Epithelial cell of esophagus (primary cell): ENCODE measurements at regions not wholly inside any gene's neighbourhood (a gene's known extent, or its start where the extent isn't known, plus 50 kb on each side); places are given as distances from the start of the nearest gene placed in this dataset.

Source experiments
- DNase-seq: peaks from one replicate; pipeline ENCODE4 v3.0.0; 2010; ENCODE audit warnings: low read depth
- H3K4me3 ChIP-seq: 2 replicates; pipeline ENCODE4 v1.5.1; 2011; ENCODE audit warnings: mild to moderate bottlenecking, low read length, control low read depth
- CTCF ChIP-seq: IDR thresholded peaks from 2 replicates; pipeline ENCODE4 v1.5.1; 2011; ENCODE audit warnings: low read depth, mild to moderate bottlenecking, low read length, control low read depth, inconsistent platforms; ENCODE audit not compliant: insufficient read depth; ENCODE audit errors: missing control alignments

GRCh38 chr19:30676990-30677679 is 305.0 kb downstream of the ZNF536 start:
- TF ChIP-seq CTCF: no peak
- no peak for DNase-seq
- H3K4me3 ChIP-seq: no peak overlapping the region

- no peak overlapping the region for H3K4me3 ChIP-seq
- TF ChIP-seq CTCF: no peak
- no peak for DNase-seq
Measured at GRCh38 chr19:30675086-30675485, 302.9 kb downstream of the ZNF536 start.

GRCh38 chr19:30674656-30675055 is 302.5 kb downstream of the ZNF536 start:
- no peak overlapping the region for H3K4me3 ChIP-seq
- no peak for TF ChIP-seq CTCF

GRCh38 chr19:30673336-30673735 is 301.2 kb downstream of the ZNF536 start:
- no peak overlapping the region for H3K4me3 ChIP-seq
- TF ChIP-seq CTCF: no peak
- no peak for DNase-seq

More at GRCh38 chr19:30674656-30675055, 302.5 kb downstream of the ZNF536 start:
- no peak for DNase-seq

- no peak for TF ChIP-seq CTCF
Measured at GRCh38 chr19:30672926-30673325, 300.7 kb downstream of the ZNF536 start.

GRCh38 chr19:30671622-30672051 is 299.5 kb downstream of the ZNF536 start:
- TF ChIP-seq CTCF: no peak
- no peak for DNase-seq

More at GRCh38 chr19:30672926-30673325, 300.7 kb downstream of the ZNF536 start:
- no peak overlapping the region for H3K4me3 ChIP-seq
- no peak for DNase-seq

GRCh38 chr19:30671367-30671619 is 299.1 kb downstream of the ZNF536 start:
- TF ChIP-seq CTCF: no peak
- H3K4me3 ChIP-seq: no peak overlapping the region
- no peak for DNase-seq

More at GRCh38 chr19:30671622-30672051, 299.5 kb downstream of the ZNF536 start:
- no peak overlapping the region for H3K4me3 ChIP-seq
